Stimulated activated CD8-positive, alpha-beta memory T cell treated with anti-CD3 and anti-CD28 coated beads, Interleukin-2, amount 100 ng/mL, for 1 hour (primary cell): ENCODE measurements at regions not wholly inside any gene's neighbourhood (a gene's known extent, or its start where the extent isn't known, plus 50 kb on each side); places are given as distances from the start of the nearest gene placed in this dataset.

ENCODE experiments used
- DNase-seq, 2 donors: peaks; one replicate each; pipeline ENCODE4 v3.0.0-alpha.2; 2020; ENCODE audit warnings: low read depth in 2 of 2

DNA sequence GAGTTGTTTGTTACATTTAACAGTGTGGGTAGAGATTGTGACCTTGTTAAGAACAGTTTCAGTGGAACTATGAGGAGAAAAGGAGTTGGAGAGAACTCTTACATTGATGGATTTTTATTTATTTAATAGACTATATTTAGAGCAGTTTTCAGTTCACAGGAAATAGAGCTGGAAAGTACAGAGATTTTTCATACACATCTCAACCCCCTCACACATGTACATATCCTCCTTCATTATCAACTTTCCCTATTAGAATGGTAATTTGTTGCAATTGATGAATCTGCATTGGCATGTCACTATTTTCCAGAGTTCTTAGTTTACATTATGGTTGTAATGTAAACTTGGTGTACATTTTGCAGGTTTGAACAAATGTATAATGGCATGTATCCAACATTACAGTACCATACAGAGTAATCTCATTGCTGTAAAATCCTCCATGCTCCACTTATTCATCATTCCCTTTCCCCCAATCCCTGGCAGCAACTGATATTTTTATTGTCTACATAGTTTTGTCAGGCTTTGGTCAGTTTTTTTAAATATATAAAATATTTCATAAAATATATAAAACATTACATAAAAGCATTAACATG is 756.6 kb upstream of the DPPA4 start:
- DNase-seq = no peak

DNA sequence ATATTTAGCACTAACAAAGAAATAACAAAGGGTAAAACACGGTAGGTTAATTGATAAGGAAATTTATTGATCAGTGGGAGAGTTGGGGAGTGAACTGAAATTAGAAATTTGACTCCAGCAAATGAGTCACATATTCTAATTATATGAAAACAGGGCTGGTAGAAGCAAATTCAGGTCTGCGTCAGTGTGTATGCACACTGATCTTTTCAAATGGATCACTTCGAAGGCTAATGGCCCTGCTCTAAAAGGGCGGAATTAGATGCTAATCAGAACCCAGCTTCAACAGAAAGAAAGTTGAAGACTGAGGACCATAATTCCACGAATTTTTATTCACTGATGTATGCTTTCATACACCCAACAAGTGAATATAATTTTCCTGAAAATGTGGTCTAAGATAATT is 762.4 kb upstream of the DPPA4 start:
- DNase-seq = no peak

DNA sequence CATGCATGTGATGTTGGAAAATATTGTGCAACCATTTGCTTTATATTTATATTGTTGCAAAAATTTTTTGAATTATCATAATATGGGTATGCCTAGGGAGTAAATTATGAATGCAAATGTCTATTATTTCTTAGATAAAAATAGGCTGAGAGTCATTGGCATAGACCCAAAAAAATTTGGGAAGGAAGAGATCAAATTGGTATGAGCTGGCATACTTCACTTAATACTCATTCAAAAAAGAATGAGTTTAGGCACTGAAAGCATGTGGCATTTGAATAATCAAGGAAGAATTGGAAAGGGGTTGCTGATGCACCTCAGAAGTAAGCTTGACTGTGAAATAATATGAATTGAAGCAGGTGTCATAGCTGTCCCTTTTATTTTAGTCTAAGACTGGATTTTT is 764.0 kb upstream of the DPPA4 start:
- no peak for DNase-seq

DNA sequence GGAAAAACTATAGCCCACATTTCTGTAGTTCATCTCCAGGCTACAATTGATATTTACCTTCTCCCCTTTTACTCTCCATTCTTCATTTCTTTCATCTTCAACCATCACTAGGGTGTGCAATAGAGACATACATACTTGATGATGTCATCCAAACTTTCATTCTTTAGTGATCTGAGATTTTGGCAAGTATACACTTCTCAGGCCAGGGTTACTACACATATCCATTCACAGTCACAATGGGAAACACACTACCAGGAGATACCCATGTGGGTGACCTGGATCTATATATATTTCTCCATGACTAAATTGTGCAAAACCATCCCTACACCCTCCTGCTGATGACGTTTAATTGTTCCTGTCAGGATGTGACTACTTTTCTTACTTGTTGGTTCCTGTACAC is 769.5 kb upstream of the DPPA4 start:
- no peak for DNase-seq

DNA sequence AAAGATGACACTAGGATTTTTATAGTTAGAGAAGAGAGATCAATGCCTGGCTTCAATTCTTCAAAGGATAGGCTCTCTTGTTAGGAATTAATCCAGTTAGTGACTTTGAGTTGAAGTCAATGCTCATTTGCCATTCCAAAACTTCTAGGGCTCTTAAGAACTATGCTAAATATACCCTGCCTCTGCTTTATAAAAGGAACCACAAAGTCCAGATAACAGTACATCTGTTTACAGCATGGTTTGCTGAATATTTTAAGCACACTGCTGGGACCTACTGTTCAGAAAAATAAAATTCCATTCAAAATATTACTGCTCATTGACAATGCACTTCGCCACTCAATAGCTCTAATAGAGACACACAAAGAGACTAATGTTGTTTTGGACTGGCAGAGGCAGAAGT is 786.6 kb upstream of the DPPA4 start:
- no peak for DNase-seq

DNA sequence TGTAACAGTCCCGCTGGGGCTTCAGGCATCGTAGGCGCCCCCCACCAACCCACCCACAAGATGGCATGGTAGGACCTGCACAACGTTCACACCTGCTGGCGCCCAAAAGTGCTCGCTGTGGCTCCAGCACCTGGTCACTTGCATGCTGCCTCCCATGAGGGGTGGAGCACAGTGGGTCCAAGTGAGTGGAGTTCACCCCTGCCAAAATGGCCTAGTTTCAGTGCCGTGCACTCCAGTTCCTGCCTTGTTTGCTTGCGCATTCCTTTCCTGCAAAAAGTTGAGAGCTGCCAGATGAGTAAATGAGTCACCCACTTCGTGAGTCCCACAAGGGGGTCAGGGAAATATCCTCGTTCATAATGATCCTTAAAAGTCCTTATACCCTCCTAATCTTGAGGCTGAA is 788.7 kb upstream of the DPPA4 start:
- no peak for DNase-seq

DNA sequence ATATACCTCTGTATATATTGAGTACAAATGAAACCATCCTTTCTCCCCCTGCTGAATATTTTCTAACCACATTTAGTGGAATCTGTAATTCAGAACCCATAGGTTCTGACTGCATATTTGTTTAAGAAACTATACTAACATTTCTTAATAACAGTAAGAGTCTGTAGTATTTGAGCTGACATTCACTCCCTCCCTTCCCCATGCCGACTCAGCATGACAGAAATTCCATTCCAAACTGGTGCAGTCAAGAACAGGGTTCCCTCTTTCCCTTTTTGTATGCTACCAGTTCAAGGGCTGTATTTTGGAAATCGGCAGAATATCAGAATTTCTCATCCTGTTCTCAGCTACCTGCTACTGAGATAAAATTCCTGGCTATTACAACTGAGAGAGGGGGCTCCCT is 796.6 kb upstream of the DPPA4 start:
- DNase-seq = no peak

DNA sequence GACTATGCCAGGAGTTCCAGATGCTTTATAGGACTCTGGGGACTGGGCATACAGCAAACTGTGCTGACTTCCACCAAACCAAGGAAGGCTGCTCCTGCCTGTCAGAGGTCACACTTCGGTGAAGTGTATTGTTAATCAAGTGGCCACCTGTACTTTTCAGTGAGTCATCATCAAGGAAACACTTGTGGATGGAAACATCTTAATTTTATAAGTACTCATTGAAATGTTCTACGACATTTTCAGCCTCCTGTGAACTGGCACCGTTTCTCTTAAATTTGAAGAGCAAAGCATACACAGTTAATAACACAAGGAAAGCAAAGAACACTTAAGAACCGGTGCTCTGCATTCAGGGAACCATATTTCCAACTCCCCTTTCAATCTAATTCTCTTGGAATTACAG is 801.7 kb upstream of the DPPA4 start:
- DNase-seq = no peak

DNA sequence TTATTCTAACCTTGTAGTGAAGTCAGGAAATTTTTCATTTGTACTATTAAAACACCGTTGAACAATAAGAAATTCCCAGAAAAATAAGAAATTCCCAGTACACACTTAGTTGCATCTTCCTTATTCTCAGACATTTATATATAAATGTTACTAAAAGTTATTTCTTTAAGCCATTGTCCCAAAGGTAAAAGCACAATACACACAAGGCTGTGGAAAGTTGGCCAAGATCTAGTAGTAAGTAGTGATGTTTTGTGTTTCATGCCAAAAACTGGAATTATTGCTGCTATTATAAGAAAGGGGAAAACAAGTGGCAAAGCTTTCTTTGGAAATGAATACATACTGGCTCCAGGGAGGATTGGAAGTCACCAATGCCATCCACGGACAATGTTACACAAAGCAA is 802.5 kb upstream of the DPPA4 start:
- no peak for DNase-seq

DNA sequence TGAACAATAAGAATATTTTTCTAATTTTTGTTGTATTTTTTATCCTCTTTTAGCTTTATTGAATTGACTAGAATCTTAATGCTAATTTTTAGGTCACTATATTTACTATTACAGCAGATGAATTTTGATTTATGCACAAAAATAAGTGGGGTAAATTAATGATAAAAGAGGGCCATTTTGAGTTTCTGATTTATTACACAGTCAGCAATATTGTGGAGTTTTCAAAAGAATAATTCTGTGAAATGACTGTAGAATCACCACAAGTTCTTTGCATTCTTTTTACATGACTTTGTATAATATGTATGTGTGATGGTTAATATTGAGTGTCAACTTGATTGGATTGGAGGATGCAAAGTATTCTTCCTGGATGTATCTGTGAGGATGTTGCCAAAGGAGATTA is 812.4 kb upstream of the DPPA4 start:
- no peak for DNase-seq

DNA sequence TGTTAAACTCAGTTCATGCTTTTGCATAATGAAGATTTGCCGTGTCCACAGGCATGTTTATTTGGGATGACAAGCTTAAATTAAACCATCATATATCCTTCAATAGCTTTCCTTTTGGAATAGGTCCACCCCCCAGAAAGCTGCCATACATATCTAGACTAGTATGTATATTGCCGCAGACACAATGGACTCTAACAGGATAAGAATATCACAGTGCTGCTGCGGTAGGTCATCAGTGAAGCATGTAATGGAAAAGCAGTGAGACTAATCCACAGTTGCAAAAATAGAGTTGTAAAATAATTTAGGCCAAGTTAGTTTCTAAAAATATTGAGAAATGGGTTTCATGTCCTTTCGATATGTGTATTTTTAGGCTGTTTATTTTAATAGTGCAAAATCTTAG is 819.9 kb upstream of the DPPA4 start:
- no peak for DNase-seq

DNA sequence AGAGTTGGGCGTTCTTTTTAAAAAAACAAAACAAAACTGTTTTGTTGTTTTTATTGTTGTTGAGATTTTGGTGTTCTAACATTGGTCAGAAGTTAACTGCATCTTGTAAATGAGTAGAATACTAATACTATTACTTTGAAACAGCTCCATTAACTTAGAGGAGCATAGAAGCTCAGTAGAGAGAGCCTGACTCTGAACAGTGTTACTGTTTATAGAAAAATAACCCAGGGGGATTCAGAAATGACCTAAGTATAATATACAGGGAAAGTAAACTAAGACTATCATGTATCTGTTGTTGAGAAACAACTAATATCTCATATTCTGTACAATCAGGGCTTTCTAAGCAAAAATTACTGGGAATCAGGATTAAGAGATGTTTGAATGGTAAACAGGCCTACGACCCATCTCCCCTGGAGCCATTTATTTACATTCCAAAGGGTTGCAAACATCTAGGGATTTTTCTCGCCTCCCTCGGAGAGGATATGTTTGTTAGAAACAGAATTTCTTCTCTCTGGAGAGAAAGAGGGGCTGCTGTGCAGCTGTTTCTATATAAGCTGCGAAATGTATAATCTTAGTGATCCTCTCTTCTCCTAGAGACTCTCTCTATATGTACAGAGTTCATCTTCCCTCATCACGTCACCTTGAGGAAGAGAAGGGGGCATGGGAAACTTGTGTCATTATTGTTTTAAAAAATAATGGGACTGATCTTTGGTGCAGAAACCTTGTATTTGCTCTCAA is 827.5 kb upstream of the DPPA4 start:
- no peak for DNase-seq

DNA sequence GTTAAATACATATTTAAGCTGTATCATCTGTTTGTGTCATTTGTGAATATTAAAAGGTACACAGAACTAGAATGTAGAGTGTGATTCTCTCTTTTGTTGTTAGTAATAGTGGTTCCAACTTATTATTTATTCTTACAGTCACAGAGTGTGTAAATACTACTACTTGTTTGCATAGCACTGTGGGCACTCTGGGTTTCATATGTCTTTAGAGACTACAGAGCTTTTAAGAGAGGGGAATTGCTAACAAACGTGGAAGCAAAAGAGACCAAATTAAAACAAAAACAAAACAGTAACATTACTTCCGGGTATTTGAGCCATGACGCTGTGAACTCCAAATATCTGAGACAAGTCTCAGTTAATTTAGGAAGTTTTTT is 828.0 kb upstream of the DPPA4 start:
- no peak for DNase-seq

DNA sequence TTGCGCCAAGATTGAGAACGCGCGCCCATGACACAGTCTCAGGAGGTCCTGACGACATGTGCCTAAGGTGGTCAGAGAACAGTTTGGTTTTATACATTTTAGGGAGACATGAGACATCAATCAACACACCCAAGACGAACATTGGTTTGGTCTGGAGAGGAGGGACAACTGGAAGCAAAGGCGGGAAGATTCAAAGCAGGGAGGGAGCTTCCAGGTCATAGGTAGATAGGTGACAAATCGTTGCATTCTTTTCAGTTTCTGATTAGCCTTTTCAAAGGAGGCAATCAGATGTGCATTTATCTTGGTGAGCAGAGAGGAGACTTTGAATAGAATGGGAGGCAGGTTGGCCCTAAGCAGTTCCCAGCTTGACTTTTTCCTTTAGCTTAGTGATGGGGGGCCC is 828.4 kb upstream of the DPPA4 start:
- DNase-seq = no peak

DNA sequence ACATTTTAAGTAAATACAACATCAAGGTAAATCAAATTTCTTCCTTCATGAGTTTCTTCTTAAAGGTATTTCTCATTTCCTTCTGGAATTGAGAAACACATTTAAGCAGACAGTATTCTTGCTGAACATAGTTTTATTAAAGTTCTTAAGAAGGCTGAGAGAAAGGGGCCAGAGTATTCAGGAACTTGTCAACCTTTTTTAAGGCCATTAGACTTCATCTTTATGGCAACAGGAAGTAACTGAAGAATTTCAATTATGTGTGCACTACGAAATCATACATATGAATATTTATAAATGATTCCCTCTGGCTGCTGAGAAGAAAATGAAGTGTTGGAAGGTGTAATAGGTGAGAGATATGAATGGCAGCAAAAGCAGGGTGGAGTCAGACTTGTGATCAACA is 829.4 kb upstream of the DPPA4 start:
- no peak for DNase-seq

DNA sequence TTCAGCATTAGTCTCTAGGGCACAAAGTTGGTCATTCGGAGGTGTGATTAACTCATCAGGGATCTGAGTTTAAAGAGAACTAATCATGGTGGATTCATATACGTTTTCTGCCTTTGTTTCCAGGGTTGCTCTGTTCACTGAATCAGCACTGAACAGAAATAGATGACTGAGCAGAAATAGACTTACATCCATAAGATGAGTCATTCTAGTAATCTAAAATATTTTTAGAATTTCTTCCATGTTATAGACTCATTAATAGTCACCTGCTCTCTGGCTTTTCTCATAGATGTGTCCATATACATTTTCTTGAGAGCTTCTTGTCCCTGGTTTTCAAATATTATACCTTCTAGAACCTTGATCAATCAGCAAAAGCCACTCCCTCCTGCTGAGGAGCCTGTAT is 837.6 kb upstream of the DPPA4 start:
- no peak for DNase-seq

DNA sequence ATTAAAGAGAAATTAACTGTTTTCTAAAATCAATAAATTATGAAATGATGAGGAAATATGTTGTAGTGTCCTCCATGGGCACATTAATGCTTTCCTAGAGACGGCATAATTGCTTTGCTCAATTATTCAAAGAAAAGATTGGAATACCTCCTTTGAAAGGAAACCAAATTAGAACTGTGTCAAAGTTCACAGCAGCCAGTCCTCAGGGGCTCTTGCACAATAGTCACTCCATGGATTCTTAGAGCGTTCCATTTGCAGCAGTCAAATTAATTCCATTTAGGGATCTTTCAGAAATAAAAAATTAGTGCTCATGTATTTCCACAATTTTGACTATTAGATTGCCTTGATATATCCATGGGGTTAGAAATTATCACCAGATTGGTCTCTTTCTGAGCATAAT is 841.6 kb upstream of the DPPA4 start:
- no peak for DNase-seq

DNA sequence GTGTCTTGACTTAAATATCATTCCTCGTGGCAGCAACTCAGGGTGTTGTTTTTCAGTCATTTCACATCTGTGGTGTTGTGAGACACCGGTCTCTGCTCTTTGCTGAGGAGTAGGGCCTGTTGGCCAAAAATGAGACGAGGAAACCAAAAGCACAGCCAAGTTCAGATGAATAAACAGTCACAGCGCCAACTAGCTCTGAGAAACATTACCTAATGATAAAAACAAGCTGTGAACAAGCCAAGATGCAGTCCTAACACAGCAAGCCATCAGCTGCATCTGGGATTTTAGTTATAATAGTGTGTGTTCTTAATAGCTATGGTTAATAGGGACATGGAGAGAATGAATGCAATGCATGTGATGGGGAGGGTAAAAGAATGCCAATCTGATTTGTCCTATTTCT is 843.4 kb upstream of the DPPA4 start:
- DNase-seq = no peak

DNA sequence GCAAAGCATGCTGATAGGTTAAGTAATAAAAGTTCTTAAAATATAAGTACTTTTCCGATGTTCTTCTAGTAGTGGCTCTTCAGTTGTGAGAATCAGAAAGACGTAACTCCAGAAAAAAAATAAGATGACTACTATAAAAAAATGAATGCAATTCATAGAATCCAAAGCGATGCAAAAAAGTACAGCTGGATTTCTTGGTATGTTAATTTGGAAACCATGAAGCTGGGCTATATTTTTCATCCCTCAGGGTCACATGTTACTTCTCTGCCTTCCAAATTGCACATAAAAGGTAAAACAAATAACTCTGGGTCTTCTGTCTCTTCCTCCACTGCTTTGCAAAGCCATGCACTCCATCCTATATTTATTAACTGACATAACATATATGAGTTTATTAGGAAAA is 843.9 kb upstream of the DPPA4 start:
- no peak for DNase-seq

DNA sequence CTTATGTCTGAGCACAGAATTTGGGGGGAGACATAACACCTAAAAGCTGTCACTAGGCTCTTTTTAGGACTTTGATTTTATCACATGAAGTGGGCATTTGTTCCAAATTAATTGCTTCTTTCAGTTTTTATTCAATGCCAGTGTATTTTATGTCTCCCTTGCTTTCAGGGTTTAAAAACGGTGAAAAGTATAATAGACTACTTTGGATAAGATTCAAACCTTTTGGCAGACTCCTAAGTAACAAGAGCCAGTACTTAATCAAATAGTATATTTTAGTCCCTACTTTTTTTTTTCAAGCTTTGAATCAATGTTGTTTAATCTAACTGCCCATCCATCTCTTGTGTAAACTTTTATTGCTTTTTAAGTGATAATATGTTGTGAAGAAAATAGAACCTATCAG is 847.2 kb upstream of the DPPA4 start:
- no peak for DNase-seq

DNA sequence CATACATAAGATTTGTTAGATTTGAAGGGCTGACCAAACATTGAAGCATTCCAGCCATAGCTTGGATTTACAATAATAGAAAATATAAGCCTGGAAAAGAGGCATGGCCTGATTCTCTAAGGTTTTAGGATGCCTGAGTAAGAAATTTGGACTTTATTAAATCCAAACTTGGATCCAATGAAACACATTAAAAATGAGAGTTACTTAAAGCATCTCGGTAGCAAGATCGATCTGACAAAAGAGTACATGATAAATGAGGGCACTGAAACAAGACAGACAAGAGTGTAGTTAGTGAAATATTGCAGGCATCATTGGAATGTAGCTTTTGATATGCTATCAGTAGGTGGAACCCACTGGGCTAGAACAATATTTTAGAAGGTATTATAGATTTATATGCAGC is 855.7 kb upstream of the DPPA4 start:
- DNase-seq = no peak

DNA sequence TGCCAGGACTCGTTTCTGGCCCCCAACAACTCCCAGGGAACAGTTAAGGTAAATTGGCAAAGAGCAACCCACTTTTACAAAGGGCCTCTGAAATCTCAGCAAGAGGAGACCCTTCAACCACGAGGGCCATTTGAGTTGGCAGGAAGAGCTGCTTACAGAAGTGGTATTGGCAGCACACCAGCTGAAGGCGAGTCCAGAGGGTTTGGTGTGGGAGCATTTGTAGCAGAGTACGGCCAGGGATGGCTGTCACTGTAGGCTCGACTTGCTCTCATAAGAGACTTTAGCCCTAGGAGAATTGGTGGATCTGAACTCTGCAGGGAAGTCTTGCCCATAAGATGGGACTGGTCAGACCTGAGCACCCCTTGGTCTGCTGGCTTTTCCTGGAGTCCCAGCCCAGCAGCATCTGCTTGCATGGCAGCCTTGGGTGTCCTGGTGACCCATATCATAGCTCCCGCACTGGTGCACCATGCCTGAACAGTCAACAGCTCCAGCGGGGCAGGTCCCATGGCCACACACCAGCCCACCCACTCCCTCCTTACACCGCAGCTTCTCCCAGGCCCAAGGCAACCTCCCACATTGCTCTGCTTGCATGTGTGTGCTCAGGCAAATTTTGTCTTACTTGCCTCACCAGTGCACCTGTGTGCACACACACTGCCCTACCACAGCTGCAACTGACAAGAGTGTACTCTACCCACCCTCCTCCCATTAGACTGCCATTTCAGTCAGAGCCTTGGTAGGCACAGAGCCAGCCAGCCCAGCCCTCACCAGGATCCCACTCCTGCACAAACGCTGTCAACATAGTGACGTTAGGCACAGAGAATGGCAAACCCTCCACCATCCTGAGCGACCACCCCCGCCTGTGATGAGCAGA is 861.6 kb upstream of the DPPA4 start:
- DNase-seq = no peak

DNA sequence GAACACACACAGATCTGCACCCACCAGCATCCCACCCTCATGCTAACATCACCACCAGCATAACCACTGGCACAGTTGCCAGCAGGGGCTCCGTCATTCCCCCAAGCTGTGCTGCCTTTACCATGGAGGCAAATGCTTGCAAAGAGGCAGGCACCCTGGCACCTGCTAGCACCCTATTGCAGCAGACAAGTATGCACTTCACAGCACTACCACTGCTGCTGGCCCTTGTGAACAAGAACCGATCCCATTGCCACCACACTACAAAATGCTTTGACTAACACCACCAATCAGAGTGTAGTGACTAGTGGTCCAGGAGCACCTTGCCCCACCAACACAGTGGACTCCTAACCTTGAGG is 862.2 kb upstream of the DPPA4 start:
- DNase-seq = no peak
